AG04449 (cell line): ENCODE measurements at regions not wholly inside any gene's neighbourhood (a gene's known extent, or its start where the extent isn't known, plus 50 kb on each side); places are given as distances from the start of the nearest gene placed in this dataset.
"Not testable (repeated sequence)": the region's sequence is repeated elsewhere in the genome, so short reads cannot be mapped to it uniquely, and the experiment has no call there.

Experiments
- CTCF ChIA-PET: fragments of 350-600 bp; formaldehyde crosslinking; extraction: SDS; loops from one replicate; lab custom pipeline; 2021; ENCODE audit warnings: antibody characterized with exemption; lab: Yijun Ruan, JAX
- POLR2A ChIA-PET: fragments of 400-600, 350-600 bp; formaldehyde crosslinking; extraction: SDS; loops from one replicate; lab custom pipeline; 2020; ENCODE audit warnings: antibody characterized with exemption, inconsistent platforms; lab: Yijun Ruan, JAX
- DNase-seq: peaks from one replicate; pipeline ENCODE4 v3.0.0-alpha.2; 2010; ENCODE audit warnings: low read depth, low spot score
- H3K4me3 ChIP-seq: 2 replicates; pipeline ENCODE4 v1.5.1; 2011; ENCODE audit warnings: low read depth, mild to moderate bottlenecking, control low read depth, low read length
- CTCF ChIP-seq: IDR thresholded peaks from one replicate; pipeline ENCODE4 v1.5.1; 2011; ENCODE audit warnings: mild to moderate bottlenecking, moderate library complexity, low read length, control low read depth, inconsistent platforms; ENCODE audit not compliant: insufficient read depth; ENCODE audit errors: missing control alignments

GRCh38 chr6:145091586-145092142 lies 643.7 kb downstream of the EPM2A start:
- ChIA-PET CTCF (no interaction called here), POLR2A (no interaction called here)
- DNase-seq = no peak
- H3K4me3 ChIP-seq = no peak overlapping the region
- TF ChIP-seq CTCF = no peak

GRCh38 chr6:145092554-145092953 lies 642.8 kb downstream of the EPM2A start:
- no peak for DNase-seq
- ChIA-PET CTCF (no interaction called here), POLR2A (interaction anchor here (1.1 kb wide), 1 partner anchor 10 kb away, joined by 3 read pairs; no protein-coding TSS in a partner anchor)
- no peak overlapping the region for H3K4me3 ChIP-seq
- no peak for TF ChIP-seq CTCF

GRCh38 chr6:145093226-145093625 lies 642.1 kb downstream of the EPM2A start:
- H3K4me3 ChIP-seq = no peak overlapping the region
- DNase-seq = no peak
- POLR2A ChIA-PET = interaction anchor here (1.1 kb wide), 1 partner anchor 11 kb away, joined by 3 read pairs; no protein-coding TSS in a partner anchor
- CTCF ChIA-PET = no interaction called here
- no peak for TF ChIP-seq CTCF

- CTCF ChIA-PET = interaction anchor here (1.0 kb wide), 1 partner anchor 45 kb away, joined by 3 read pairs; no protein-coding TSS in a partner anchor
- POLR2A ChIA-PET = no interaction called here
- no peak overlapping the region for H3K4me3 ChIP-seq
- no peak for TF ChIP-seq CTCF
- DNase-seq = no peak
Observed at GRCh38 chr6:145096846-145097245, 638.5 kb downstream of the EPM2A start.

- CTCF ChIA-PET, POLR2A ChIA-PET, DNase-seq: not testable (repeated sequence)
Observed at GRCh38 chr6:145098127-145098526, 637.2 kb downstream of the EPM2A start.

GRCh38 chr6:145099713-145100112 lies 635.6 kb downstream of the EPM2A start:
- CTCF ChIA-PET = no interaction called here
- POLR2A ChIA-PET = no interaction called here
- H3K4me3 ChIP-seq = no peak overlapping the region
- no peak for TF ChIP-seq CTCF
- no peak for DNase-seq

More at GRCh38 chr6:145098127-145098526, 637.2 kb downstream of the EPM2A start:
- H3K4me3 ChIP-seq = not testable (repeated sequence)

GRCh38 chr6:145110109-145110508 lies 625.2 kb downstream of the EPM2A start:
- H3K4me3 ChIP-seq = no peak overlapping the region
- no peak for TF ChIP-seq CTCF
- POLR2A ChIA-PET = no interaction called here
- DNase-seq = no peak
- CTCF ChIA-PET = interaction anchor here (0.6 to 1.1 kb wide), 2 partner anchors 8 to 525 kb away, joined by 3 read pairs; no protein-coding TSS in a partner anchor

GRCh38 chr6:145111407-145111806 lies 623.9 kb downstream of the EPM2A start:
- POLR2A ChIA-PET, CTCF ChIA-PET, DNase-seq, H3K4me3 ChIP-seq: not testable (repeated sequence)
